ENCODE measurements at regions not wholly inside any gene's neighbourhood (a gene's known extent, or its start where the extent isn't known, plus 50 kb on each side); places are given as distances from the start of the nearest gene placed in this dataset.
A peak's percentile ranks its signal among the peaks of the same experiment; 100 is the strongest.

DNA sequence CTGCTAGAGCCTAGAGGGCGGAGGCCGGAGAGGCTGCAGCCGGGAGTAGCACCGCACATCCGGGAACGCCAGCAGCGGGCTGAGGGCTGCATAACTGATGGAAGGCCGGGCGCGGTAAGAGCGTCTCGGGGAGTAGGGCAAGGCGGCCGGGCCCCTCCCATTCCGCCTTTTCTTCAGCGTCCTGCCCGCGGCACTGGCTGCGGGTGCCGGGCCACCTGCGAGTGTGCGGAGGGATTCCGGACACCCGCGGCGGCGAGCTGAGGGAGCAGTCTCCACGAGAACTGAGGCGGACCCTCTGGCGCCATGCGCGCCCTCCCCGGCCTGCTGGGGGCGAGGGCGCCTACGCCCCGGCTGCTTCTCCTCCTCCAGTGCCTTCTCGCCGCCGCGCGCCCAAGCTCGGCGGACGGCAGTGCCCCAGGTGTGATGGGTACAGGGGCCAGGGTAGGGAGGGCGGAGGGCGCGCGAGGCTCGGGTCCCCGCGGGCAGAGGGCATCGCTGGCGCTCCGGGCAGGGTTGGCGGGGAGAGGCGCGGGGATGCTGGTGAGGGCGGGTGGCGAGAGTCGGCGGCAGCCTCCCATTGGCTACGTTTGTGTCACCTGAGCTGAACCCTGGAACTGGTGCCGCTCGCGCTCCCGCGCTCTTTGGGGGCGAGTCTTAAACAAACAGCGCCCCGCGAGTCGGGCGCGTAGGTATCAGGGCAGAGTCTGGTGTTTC is 334.4 kb downstream of the SRGAP2C start (continued):
- TF ChIP-seq, protein P1, sequence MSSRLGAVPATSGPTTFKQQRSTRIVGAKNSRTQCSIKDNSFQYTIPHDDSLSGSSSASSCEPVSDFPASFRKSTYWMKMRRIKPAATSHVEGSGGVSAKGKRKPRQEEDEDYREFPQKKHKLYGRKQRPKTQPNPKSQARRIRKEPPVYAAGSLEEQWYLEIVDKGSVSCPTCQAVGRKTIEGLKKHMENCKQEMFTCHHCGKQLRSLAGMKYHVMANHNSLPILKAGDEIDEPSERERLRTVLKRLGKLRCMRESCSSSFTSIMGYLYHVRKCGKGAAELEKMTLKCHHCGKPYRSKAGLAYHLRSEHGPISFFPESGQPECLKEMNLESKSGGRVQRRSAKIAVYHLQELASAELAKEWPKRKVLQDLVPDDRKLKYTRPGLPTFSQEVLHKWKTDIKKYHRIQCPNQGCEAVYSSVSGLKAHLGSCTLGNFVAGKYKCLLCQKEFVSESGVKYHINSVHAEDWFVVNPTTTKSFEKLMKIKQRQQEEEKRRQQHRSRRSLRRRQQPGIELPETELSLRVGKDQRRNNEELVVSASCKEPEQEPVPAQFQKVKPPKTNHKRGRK (CRISPR knock-in tag; IDR thresholded peaks at IDR 0.05; ENCODE audit: borderline replicate concordance), result no peak
- peak; percentile 81; the same call in 1 of the 2 replicates for TF ChIP-seq ELF4 (CRISPR knock-in tag; IDR thresholded peaks at IDR 0.05; ENCODE audit: low read depth)
- no peak for TF ChIP-seq FOXJ3 (CRISPR knock-in tag; IDR thresholded peaks at IDR 0.05; ENCODE audit: borderline replicate concordance)
- TF ChIP-seq, protein P2, sequence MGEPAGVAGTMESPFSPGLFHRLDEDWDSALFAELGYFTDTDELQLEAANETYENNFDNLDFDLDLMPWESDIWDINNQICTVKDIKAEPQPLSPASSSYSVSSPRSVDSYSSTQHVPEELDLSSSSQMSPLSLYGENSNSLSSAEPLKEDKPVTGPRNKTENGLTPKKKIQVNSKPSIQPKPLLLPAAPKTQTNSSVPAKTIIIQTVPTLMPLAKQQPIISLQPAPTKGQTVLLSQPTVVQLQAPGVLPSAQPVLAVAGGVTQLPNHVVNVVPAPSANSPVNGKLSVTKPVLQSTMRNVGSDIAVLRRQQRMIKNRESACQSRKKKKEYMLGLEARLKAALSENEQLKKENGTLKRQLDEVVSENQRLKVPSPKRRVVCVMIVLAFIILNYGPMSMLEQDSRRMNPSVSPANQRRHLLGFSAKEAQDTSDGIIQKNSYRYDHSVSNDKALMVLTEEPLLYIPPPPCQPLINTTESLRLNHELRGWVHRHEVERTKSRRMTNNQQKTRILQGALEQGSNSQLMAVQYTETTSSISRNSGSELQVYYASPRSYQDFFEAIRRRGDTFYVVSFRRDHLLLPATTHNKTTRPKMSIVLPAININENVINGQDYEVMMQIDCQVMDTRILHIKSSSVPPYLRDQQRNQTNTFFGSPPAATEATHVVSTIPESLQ (CRISPR knock-in tag; IDR thresholded peaks at IDR 0.05), result no peak
- TF ChIP-seq HMGXB4 (CRISPR knock-in tag; IDR thresholded peaks at IDR 0.05), result peak; percentile 75; the same call in 1 of the 2 replicates
- TF ChIP-seq PREB (CRISPR knock-in tag; IDR thresholded peaks at IDR 0.05; ENCODE audit: borderline replicate concordance), result 0 out of 2 replicates have a peak, but pooled peaks have one; percentile 39
- TF ChIP-seq NR1H2 (CRISPR knock-in tag; IDR thresholded peaks at IDR 0.05), result no peak
- TF ChIP-seq ZNF121 (CRISPR knock-in tag; IDR thresholded peaks at IDR 0.05), result no peak
- peak; percentile 82 for TF ChIP-seq SP1 (CRISPR knock-in tag; conservative IDR thresholded peaks at IDR 0.05)
- TF ChIP-seq ETV6 (CRISPR knock-in tag; IDR thresholded peaks at IDR 0.05), result 0 out of 2 replicates have a peak, but pooled peaks have one; percentile 36
- peak; percentile 78 for TF ChIP-seq NFYB (CRISPR knock-in tag; conservative IDR thresholded peaks at IDR 0.05; ENCODE audit: low read depth)
- TF ChIP-seq SMAD3 (CRISPR knock-in tag; IDR thresholded peaks at IDR 0.05; ENCODE audit: borderline replicate concordance), result peak; percentile 74; the same call in 1 of the 2 replicates
- TF ChIP-seq EMX1 (CRISPR knock-in tag; IDR thresholded peaks at IDR 0.05), result no peak
- TF ChIP-seq RORB (CRISPR knock-in tag; IDR thresholded peaks at IDR 0.05), result no peak
- TF ChIP-seq ZNF219 (CRISPR knock-in tag; IDR thresholded peaks at IDR 0.05; ENCODE audit: borderline replicate concordance), result peak; percentile 80; the same call in 1 of the 2 replicates
- 0 out of 2 replicates have a peak, but pooled peaks have one; percentile 76 for TF ChIP-seq E2F4 (CRISPR knock-in tag; IDR thresholded peaks at IDR 0.05; ENCODE audit: borderline replicate concordance, low read depth)
- TF ChIP-seq ZNF396 (CRISPR knock-in tag; IDR thresholded peaks at IDR 0.05; ENCODE audit: borderline replicate concordance), result no peak
- no peak for TF ChIP-seq TEAD4 (CRISPR knock-in tag; IDR thresholded peaks at IDR 0.05)
- TF ChIP-seq FOXP1 (CRISPR knock-in tag; IDR thresholded peaks at IDR 0.05; ENCODE audit: borderline replicate concordance), result peak; percentile 92
- TF ChIP-seq JAZF1 (CRISPR knock-in tag; IDR thresholded peaks at IDR 0.05), result no peak
- TF ChIP-seq NR3C1 (CRISPR knock-in tag; conservative IDR thresholded peaks at IDR 0.05; ENCODE audit: low read depth), result no peak
- no peak for TF ChIP-seq ZNF671 (CRISPR knock-in tag; IDR thresholded peaks at IDR 0.05)
- TF ChIP-seq JUN (CRISPR knock-in tag; IDR thresholded peaks at IDR 0.05), result peak; percentile 76
- TF ChIP-seq ZNF416 (CRISPR knock-in tag; IDR thresholded peaks at IDR 0.05), result no peak
- TF ChIP-seq USF1 (CRISPR knock-in tag; IDR thresholded peaks at IDR 0.05), result peak; percentile 92
- no peak for TF ChIP-seq NFATC4 (CRISPR knock-in tag; IDR thresholded peaks at IDR 0.05)
- TF ChIP-seq, protein P3, sequence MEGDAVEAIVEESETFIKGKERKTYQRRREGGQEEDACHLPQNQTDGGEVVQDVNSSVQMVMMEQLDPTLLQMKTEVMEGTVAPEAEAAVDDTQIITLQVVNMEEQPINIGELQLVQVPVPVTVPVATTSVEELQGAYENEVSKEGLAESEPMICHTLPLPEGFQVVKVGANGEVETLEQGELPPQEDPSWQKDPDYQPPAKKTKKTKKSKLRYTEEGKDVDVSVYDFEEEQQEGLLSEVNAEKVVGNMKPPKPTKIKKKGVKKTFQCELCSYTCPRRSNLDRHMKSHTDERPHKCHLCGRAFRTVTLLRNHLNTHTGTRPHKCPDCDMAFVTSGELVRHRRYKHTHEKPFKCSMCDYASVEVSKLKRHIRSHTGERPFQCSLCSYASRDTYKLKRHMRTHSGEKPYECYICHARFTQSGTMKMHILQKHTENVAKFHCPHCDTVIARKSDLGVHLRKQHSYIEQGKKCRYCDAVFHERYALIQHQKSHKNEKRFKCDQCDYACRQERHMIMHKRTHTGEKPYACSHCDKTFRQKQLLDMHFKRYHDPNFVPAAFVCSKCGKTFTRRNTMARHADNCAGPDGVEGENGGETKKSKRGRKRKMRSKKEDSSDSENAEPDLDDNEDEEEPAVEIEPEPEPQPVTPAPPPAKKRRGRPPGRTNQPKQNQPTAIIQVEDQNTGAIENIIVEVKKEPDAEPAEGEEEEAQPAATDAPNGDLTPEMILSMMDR (IDR thresholded peaks at IDR 0.05), result no peak
- no peak; the same call in none of the 2 replicates for TF ChIP-seq NR2C2 (CRISPR knock-in tag; IDR thresholded peaks at IDR 0.05)
- peak; percentile 40; the same call in 1 of the 2 replicates for TF ChIP-seq ATF1 (CRISPR knock-in tag; IDR thresholded peaks at IDR 0.05)
